ENCODE measurements at regions not wholly inside any gene's neighbourhood (a gene's known extent, or its start where the extent isn't known, plus 50 kb on each side); places are given as distances from the start of the nearest gene placed in this dataset.

DNA sequence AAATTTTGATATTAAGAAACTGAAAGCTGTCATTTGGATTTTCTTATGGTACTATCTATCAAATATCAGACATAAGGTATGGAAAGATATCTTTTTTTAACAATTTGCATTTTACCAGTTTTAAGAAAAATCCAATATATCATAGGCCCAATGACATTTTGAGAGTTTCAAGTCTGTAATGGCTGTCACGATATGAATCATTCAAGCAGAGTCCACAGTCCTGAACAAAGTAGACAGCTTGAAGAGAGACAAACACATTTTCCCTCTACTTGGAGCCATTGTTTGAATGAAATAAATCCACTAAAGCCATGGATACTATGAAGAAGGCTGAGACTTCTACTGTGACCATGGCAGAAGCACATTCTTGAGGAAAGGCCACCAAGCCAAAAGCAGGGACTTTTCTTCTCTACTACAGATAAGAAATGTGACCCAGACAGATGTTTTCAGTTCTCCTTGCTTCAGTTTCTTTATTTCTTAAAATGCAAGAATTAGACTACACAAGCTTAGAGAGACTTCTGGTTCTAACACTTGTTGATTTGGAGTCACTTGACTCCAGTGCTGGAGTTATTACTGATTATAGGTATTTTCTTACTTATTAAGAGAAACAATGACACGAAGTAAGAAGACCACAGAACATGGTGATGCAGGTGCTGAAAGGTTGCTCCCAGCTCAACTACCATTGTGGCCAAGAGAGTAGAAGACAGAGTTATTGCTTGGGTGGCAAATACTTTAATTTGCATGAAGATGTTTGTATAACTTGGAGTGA lies 429.1 kb downstream of the KIF20B start:
- DNase-seq (no peak), ATAC-seq (ENCODE audit: poor library complexity) (no peak)
- ChIA-PET CTCF (no interaction called here), POLR2A (no interaction called here)
- Histone ChIP-seq H3K9me3 (ENCODE audit: control insufficient read depth in 1 of 2, insufficient read depth in 1 of 2, low read length in 2 of 2) (peaks cover 4 to 7% of the 10 kb centered on the region in 2 experiments), H3K4me3 (ENCODE audit: low read length) (no peak overlapping the region), H3K27ac (ENCODE audit: low read depth in 1 of 2, low read length in 2 of 2) (no peak overlapping the region), H3K4me1 (ENCODE audit: insufficient read depth, low read length) (no peaks in the 10 kb centered on the region), H3K27me3 (ENCODE audit: control insufficient read depth in 1 of 2, insufficient read depth in 2 of 2, low read length in 2 of 2) (no peaks in the 10 kb centered on the region), H3K36me3 (ENCODE audit: insufficient read depth, low read length) (no peaks in the 10 kb centered on the region)
- intact Hi-C loops (cut with DNase I, micrococcal nuclease), result no loop called here
- Mint-ChIP-seq H3K36me3 (ENCODE audit: low read depth) (no peaks in the 10 kb centered on the region), H3K27ac (no peak overlapping the region), H3K9me3 (peaks cover 3% of the 10 kb centered on the region), H3K4me1 (ENCODE audit: low read depth) (no peaks in the 10 kb centered on the region), H3K27me3 (no peaks in the 10 kb centered on the region), H3K4me3 (no peak overlapping the region)
- TF ChIP-seq, protein P1, sequence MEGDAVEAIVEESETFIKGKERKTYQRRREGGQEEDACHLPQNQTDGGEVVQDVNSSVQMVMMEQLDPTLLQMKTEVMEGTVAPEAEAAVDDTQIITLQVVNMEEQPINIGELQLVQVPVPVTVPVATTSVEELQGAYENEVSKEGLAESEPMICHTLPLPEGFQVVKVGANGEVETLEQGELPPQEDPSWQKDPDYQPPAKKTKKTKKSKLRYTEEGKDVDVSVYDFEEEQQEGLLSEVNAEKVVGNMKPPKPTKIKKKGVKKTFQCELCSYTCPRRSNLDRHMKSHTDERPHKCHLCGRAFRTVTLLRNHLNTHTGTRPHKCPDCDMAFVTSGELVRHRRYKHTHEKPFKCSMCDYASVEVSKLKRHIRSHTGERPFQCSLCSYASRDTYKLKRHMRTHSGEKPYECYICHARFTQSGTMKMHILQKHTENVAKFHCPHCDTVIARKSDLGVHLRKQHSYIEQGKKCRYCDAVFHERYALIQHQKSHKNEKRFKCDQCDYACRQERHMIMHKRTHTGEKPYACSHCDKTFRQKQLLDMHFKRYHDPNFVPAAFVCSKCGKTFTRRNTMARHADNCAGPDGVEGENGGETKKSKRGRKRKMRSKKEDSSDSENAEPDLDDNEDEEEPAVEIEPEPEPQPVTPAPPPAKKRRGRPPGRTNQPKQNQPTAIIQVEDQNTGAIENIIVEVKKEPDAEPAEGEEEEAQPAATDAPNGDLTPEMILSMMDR (IDR thresholded peaks at IDR 0.05), result no peak

DNA sequence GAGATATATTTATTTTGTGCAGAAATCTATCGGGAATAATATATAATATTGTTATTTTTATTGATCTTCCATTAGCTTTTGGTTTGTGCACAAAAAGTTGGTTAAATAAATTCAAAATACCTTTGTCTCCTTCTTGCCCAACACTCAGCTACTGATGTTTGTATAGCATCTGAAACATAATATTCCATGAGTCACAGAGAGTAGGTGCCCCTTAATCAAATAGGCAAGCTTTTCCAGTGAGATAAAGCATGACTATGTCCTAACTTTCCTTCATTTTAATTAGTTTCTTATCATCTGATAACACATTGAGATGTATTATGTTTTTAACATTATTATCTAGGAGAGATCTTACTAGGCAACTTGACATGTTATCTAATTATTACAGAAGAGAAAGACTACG lies 432.2 kb downstream of the KIF20B start:
- CTCF ChIA-PET, result no interaction called here
- DNase-seq (no peak), ATAC-seq (ENCODE audit: poor library complexity) (no peak)
- Mint-ChIP-seq H3K9me3 (peaks cover 11% of the 10 kb centered on the region), H3K27me3 (no peaks in the 10 kb centered on the region), H3K4me3 (no peak overlapping the region), H3K4me1 (ENCODE audit: low read depth) (no peaks in the 10 kb centered on the region), H3K36me3 (ENCODE audit: low read depth) (no peaks in the 10 kb centered on the region), H3K27ac (no peak overlapping the region)
- Histone ChIP-seq H3K4me1 (ENCODE audit: insufficient read depth, low read length) (no peaks in the 10 kb centered on the region), H3K27me3 (ENCODE audit: control insufficient read depth in 1 of 2, insufficient read depth in 2 of 2, low read length in 2 of 2) (no peaks in the 10 kb centered on the region), H3K27ac (ENCODE audit: low read depth in 1 of 2, low read length in 2 of 2) (no peak overlapping the region), H3K9me3 (ENCODE audit: control insufficient read depth in 1 of 2, insufficient read depth in 1 of 2, low read length in 2 of 2) (peaks cover 7 to 34% of the 10 kb centered on the region in 2 experiments), H3K4me3 (ENCODE audit: low read length) (no peak overlapping the region), H3K36me3 (ENCODE audit: insufficient read depth, low read length) (no peaks in the 10 kb centered on the region)
- intact Hi-C loops (cut with DNase I, micrococcal nuclease), result no loop called here
- TF ChIP-seq, protein P1 (IDR thresholded peaks at IDR 0.05), result no peak
- POLR2A ChIA-PET, result no interaction called here

DNA sequence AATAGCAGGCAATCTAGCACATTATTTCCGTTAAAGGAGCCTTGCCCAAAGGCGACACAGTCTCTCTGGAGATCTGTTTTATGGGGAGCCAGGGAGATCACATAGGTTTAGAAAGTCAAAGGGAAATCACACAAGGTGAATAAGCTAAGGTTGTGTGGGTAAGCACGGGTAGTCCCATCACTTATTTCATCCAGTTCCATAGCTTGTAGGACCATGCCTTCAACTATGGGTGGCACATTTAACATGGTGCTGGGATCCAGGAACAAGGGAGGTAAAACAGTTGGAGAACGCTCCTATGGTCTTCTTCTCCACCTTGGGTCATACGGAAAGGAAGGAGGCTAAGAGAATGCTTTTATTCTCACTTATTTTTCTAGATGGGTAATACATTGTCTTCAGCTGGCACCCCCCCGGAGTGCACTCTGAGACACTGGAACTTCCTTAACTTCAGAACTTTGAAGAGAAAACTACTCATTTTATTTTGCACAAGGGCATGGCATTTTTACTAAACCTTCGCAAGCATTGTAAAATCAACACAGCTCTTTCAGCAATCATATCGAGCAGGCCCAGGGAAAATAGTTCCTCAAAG lies 435.4 kb downstream of the KIF20B start:
- intact Hi-C loops (cut with DNase I, micrococcal nuclease), result no loop called here
- CTCF ChIA-PET, result no interaction called here

More for the DNA sequence above, 435.4 kb downstream of the KIF20B start:
- peak in 1 of 14 experiments; percentile 1 for DNase-seq
- Histone ChIP-seq H3K9me3 (ENCODE audit: control insufficient read depth in 1 of 2, insufficient read depth in 1 of 2, low read length in 2 of 2) (peaks cover 10 to 40% of the 10 kb centered on the region in 2 experiments), H3K36me3 (ENCODE audit: insufficient read depth, low read length) (no peaks in the 10 kb centered on the region), H3K27ac (ENCODE audit: low read depth in 1 of 2, low read length in 2 of 2) (no peak overlapping the region), H3K4me1 (ENCODE audit: insufficient read depth, low read length) (no peaks in the 10 kb centered on the region), H3K27me3 (ENCODE audit: control insufficient read depth in 1 of 2, insufficient read depth in 2 of 2, low read length in 2 of 2) (no peaks in the 10 kb centered on the region), H3K4me3 (ENCODE audit: low read length) (no peak overlapping the region)
- Mint-ChIP-seq H3K27me3 (no peaks in the 10 kb centered on the region), H3K36me3 (ENCODE audit: low read depth) (peaks cover 4% of the 10 kb centered on the region), H3K9me3 (peaks cover 20% of the 10 kb centered on the region), H3K4me3 (no peak overlapping the region), H3K4me1 (ENCODE audit: low read depth) (no peaks in the 10 kb centered on the region), H3K27ac (no peak overlapping the region)
- POLR2A ChIA-PET, result no interaction called here
- TF ChIP-seq, protein P1 (IDR thresholded peaks at IDR 0.05), result no peak
- no peak for ATAC-seq (ENCODE audit: poor library complexity)

All from CD4-positive, alpha-beta T cell (primary cell).